HFFc6 (cell line): ENCODE measurements at regions not wholly inside any gene's neighbourhood (a gene's known extent, or its start where the extent isn't known, plus 50 kb on each side); places are given as distances from the start of the nearest gene placed in this dataset.

ENCODE experiments used
- DNase-seq: peaks from one replicate; pipeline ENCODE4 v3.0.0-alpha.2; 2018
- H3K27ac Mint-ChIP-seq: 2 replicates; pipeline ENCODE4 v1.8.0; 2020; ENCODE audit warnings: mild to moderate bottlenecking, mixed read lengths
- H3K27me3 Mint-ChIP-seq: 2 replicates; pipeline ENCODE4 v1.8.0; 2021; ENCODE audit warnings: mild to moderate bottlenecking, moderate library complexity, mixed read lengths; ENCODE audit not compliant: insufficient read depth
- H3K36me3 Mint-ChIP-seq: 2 replicates; pipeline ENCODE4 v1.8.0; 2021; ENCODE audit warnings: low read depth, mixed read lengths
- H3K4me1 Mint-ChIP-seq: 2 replicates; pipeline ENCODE4 v1.8.0; 2020; ENCODE audit warnings: low read depth, mixed read lengths
- H3K4me3 Mint-ChIP-seq: 2 replicates; pipeline ENCODE4 v1.8.0; 2020; ENCODE audit warnings: mild to moderate bottlenecking, moderate library complexity, mixed read lengths
- H3K9me3 Mint-ChIP-seq: 2 replicates; pipeline ENCODE4 v1.8.0; 2020; ENCODE audit warnings: mild to moderate bottlenecking, mixed read lengths
- CTCF ChIP-seq: fragments of 200-600 bp; sonication (generic); IDR thresholded peaks from 2 replicates; pipeline ENCODE4 v1.5.0; 2021; ENCODE audit warnings: antibody characterized with exemption, mild to moderate bottlenecking

DNA sequence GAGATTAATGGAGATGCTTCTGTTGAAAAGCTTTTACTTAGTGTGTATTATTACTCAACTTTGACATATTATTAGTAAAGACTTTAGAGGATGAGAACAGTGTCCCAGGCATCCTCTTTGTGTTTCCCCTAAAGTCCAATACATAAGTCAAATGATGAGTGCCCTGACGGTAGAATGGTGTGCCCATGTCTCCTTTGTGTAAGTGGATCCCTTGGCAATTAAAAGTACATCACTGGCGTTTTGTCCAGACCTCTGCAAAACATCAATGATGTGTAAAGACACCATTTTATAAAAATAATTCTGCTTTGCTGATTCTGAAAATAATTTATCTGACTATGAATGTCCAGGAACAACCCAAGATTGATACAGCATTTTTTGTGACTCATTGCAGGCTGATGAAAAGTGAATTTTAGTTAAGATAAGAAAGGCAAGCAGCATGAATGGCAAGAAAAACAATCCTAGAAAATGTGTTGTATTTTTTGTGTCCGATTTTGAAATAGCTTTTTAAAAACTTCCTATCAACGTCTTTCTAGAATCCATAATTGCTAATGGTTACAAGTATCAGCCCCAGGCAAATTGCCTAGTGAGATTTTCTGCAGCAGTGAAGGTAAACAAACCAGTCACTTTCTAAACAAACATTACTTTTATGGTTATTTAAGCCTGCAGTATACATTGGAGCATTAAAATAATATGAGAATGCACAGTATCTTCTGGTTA, 251.5 kb downstream of the PTPRC start:
- no peak for TF ChIP-seq CTCF
- H3K27ac Mint-ChIP-seq: peak overlapping the region; percentile 51

GRCh38 chr1:198892065-198892464, 253.2 kb downstream of the PTPRC start:
- Mint-ChIP-seq H3K9me3 (no peaks in the 10 kb centered on the region), H3K36me3 (peaks cover 26% of the 10 kb centered on the region), H3K4me1 (peaks cover 72% of the 10 kb centered on the region), H3K27ac (peak overlapping the region; percentile 66), H3K27me3 (no peaks in the 10 kb centered on the region), H3K4me3 (no peak overlapping the region)
- no peak for DNase-seq
- TF ChIP-seq CTCF: no peak

More for the DNA sequence above, 251.5 kb downstream of the PTPRC start:
- peaks cover 14% of the 10 kb centered on the region for H3K36me3 Mint-ChIP-seq
- DNase-seq: peak; percentile 60
- H3K9me3 Mint-ChIP-seq: no peaks in the 10 kb centered on the region
- H3K27me3 Mint-ChIP-seq: no peaks in the 10 kb centered on the region; the same call in 1 of the 2 replicates
- H3K4me3 Mint-ChIP-seq: peak overlapping the region; percentile 31
- peaks cover 75% of the 10 kb centered on the region for H3K4me1 Mint-ChIP-seq

- Mint-ChIP-seq H3K9me3 (no peaks in the 10 kb centered on the region), H3K27ac (peak overlapping the region; percentile 42; the same call in 1 of the 2 replicates), H3K27me3 (no peaks in the 10 kb centered on the region), H3K4me3 (no peak overlapping the region), H3K36me3 (peaks cover 26% of the 10 kb centered on the region), H3K4me1 (peaks cover 72% of the 10 kb centered on the region)
- TF ChIP-seq CTCF: no peak
- no peak for DNase-seq
Observed at GRCh38 chr1:198893141-198893540, 254.3 kb downstream of the PTPRC start.

DNA sequence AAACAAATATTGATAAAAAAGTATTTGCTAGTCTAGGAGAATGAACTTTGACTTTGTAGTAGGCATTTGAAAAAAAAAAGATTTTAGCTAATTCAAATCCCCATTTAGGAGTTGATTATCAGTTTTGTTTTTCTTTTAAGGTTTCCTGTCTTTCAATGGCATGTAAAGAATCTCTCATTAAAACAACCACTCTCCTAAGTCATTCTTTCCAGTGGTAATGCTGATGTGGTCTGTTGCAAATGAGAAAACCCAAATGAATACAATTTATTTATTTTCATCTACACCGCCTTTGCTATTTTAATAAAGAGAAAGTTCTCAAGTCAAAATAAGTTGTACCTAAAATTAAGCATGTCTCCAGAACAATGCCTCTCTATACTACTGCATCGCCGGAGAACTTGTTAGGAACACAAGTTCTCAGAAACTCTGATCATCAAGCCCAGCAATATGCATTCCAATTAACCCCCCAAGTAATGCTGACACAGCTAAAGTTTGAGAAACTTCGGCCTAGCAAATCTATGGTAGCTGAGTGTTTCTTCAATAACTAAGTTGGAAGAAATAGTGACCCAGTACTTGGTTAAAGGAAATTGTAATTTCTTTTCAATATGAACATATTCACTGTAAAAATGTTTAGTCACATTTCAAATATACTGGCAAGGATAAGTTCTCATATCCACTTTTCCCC, 255.1 kb downstream of the PTPRC start:
- Mint-ChIP-seq H3K4me3 (peak overlapping the region; percentile 19), H3K27ac (peak overlapping the region; percentile 67), H3K4me1 (peaks cover 64% of the 10 kb centered on the region), H3K36me3 (peaks cover 26% of the 10 kb centered on the region), H3K27me3 (no peaks in the 10 kb centered on the region), H3K9me3 (no peaks in the 10 kb centered on the region)
- peak; percentile 14 for DNase-seq
- TF ChIP-seq CTCF: no peak

DNA sequence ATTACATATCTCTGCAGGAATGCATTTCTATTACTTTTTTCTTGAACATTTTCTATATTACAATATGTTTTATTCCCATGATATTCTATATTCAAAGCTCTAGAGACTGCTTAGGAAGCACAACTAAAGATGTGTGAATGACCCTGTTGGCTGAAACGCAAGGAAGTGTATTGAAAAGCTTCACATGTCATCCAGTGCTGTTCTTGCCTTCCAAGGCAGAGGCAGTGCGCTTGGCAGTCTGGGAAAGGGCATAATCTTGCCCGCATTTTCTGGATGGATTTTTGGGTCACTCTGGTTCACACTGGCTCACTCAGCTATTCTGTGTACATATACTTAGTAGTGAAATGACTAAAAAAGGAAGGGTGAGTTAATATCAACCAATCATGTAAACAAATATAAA, 262.4 kb downstream of the PTPRC start:
- Mint-ChIP-seq H3K27me3 (no peaks in the 10 kb centered on the region; the same call in 1 of the 2 replicates), H3K4me1 (peaks cover 47% of the 10 kb centered on the region), H3K36me3 (peaks cover 28% of the 10 kb centered on the region), H3K27ac (no peak overlapping the region; the same call in 1 of the 2 replicates), H3K9me3 (no peaks in the 10 kb centered on the region), H3K4me3 (no peak overlapping the region)
- TF ChIP-seq CTCF: no peak
- DNase-seq: no peak
